ENCODE measurements at regions not wholly inside any gene's neighbourhood (a gene's known extent, or its start where the extent isn't known, plus 50 kb on each side); places are given as distances from the start of the nearest gene placed in this dataset.

DNA sequence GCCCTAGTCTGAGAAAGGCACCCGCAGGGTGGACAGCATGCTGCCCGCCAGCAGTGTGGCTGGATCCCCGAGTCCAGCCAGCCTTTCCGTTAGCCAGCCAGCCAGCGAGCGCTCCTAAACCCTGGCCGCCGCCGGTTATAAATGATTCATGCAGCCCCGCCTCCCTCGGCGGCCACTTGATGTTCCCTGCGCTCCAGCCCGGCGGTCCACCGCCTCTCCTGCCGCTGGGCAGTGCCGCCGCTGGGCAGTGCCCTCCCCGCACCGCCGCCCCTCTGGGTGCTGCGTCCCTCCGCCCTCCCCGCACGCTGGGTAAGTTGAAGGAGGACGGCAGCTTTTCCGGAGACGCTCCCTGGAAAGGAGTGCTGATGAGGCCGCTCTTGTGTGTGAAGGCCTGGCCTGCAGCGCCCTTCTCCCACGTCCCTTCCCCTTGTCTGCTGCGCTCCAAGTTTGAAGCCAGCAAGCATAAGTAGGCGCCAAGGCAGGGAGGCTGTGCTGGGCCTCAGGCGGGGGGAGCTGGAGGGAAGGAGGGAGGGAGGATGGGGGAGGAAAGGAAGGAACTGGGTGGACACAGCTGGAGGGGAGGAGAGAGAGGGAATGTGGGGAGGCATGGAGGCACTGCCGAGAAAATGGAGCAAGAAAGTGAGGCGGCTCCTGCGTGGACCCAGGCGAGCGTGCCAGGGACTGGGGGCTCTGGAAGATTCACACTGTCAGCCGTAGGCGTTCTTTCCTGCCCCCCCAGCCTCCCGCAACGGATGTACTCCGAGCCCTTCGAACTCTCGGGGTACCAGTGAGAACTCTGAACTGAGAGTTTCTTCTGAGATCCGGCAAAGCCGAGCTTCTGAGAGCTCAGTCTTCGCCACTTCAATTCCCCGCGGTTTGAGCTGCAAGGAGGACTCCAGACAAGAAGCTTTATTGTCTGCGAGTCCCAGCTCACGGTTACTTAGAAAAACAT lies 131.9 kb downstream of the GLI2 start:
- no peak for DNase-seq

DNA sequence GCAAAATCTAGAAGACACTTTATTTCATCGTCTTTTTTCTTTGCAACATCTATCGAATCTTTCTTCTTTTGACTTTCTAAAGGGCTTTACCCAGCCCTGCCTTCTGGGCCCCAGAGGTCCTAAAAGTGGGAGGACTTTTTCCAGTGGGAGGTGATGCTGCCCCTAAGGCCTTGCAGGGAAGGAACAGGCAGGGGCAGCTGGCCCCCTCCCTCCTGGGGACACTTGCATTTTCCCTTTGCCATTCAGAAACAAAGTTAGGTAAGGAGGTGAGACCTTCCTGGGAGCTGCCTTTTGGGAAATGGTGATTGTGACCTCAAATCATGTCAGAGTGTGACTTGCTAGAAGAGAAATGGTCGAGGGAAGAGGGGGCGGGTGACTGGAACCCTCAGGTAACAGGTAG lies 132.7 kb downstream of the GLI2 start:
- no peak for DNase-seq

GRCh38 chr2:120869036-120869729 lies 133.5 kb downstream of the GLI2 start:
- DNase-seq, result no peak

- no peak for DNase-seq
Observed at GRCh38 chr2:120869730-120870466, 134.2 kb downstream of the GLI2 start.

DNA sequence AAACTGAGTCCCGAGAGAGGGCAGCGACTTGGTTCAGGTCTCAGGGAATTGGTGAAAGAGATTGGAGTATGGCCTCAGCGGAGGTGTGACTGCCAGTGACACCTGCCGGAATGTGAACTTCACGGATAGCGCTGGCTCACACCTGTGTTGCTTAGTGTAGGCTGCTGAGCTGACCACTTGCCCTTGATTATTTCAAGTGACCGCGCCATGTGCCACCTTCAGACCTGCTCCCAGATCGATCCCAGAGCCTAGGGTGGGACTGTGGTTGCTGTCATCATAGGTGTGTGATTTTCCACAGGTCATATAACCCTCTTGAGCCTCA lies 134.8 kb downstream of the GLI2 start:
- DNase-seq, result no peak

- no peak for DNase-seq
Observed at GRCh38 chr2:120871016-120871635, 135.5 kb downstream of the GLI2 start.

DNA sequence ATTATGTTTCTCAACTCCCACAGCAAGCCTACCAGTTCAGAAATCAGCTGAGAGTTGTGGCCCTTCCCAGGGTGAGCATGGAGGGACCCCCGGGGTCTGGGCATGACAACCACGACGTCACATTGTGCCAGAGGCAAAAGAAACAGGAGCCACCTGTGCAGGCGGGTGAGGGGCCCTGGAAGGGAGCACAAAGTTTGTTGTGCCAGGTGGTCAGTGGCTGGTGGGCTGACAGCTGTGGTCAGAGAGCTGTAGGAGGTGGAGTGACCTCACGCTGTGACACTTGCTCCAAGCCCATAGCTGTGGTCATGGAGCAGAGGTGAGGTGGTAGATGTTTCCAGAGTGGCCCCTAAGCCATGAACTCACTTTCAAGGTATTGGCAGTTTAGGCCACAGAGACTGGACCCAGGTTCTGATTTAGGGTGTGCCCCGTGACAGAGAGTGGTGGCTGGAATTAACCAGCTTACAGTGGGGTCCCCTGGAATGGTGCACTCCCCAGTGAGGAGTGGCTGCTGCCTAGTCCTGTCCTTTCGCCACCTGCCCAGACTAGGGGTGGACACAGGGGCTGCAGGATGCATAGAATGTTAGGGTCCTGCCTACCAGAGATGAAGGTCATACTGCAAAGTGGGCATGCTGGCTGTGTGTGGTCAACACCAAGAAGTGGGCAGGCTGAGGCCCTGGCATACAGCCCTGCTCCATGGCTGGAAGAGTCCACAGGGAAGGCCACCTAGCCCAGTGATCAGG lies 136.4 kb downstream of the GLI2 start:
- no peak for DNase-seq

DNA sequence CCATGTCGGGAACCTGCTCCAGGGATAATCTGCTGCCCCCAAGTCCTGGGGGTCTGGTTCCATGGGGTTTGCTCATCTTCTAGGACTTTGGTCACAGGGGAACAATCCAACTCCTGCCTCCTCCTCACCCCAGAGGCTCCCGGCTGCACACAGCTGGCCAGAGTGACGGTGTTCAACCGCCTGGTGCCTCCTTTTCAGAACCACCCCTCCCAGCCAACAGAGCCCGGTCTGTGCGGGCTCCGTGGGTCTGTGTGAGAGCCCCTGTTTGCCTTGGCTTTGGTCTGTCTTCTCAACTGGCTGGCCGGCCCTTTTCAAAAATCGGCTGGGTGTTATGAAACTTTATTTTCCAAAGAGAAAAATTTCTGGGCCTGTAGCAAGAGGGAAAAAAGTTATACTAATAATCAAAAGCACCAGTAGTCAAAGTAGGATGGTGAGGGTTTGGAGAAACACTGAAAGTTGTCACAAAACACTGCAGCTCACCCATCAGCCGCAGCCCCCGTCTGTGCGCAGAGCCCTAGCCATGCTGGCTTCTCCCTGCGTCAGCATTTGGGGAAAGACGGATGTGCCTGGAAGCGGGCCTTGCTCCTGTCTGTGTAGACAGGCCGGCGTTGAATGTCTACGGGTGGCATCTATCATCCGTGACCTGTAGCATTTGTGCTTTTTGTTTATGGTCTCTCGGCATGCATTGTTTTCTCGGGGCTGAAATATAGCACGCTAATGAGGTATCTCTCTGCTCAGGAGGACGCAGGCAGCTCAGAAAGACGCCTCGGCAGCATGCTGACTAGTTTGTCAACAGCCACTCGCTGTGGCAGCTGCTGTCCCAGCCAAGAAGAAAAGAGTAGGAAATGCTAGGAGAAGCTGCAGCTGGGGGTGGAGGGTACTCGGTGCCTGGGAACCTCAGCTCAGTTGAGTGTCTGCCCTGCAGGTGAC lies 138.6 kb downstream of the GLI2 start:
- no peak for DNase-seq

DNA sequence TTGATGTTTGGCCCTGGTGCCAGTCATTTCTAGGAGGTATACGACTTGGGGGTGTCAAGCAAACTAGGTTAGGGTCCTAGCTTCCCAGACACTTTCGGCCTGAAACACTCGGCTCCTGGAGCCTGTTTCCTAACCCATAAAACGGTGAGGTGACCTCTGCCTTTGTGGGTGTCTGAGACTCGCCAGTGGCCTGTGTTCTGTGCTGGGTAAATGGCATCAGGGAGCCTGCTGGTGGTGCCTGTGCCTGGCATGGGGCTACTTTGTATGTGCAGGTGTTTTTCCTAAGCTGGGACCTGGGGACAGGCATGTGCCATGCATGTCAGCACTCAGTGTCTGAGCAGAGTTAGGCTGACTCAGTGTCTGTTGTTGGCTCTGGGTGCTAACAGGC lies 139.2 kb downstream of the GLI2 start:
- DNase-seq, result no peak

GRCh38 chr2:120875431-120875830 lies 139.8 kb downstream of the GLI2 start:
- DNase-seq, result no peak

DNA sequence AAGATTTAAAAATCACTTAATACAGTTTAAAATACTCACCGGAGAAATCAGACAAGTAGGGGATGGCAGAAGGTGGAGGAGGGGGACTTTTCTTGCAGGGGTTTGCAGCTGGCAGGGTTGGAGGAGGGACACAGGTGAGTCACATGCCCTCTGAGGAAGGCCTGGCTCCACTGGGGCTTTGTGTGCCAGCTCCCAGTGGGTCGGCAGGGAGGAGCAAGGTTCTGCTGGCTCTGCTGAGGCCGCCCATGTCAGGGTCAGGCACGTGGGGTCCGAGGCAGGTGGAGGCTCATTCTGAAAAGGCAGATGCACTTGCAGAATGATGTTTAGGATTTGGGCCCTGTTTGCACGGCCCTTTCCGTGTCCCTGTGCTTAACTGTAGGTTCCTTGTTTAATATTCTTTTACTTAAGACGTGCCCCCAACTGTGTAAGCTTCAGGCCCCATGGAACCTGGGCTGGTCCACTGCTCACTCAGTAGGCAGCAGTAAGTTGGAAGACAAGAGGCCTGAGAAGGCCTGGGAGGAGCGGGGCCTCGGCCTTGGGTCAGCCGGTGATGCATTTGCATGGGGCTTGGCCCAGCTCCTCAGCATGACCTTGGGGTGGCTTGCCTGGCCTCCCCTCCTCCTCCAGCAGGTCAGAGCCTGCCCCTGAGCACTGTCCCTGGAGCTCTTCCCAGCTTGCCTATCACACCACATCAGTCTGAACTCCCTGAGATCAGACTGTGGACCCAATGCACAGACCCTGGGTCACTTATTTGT lies 141.0 kb downstream of the GLI2 start:
- no peak for DNase-seq

GRCh38 chr2:120877409-120877808 lies 141.7 kb downstream of the GLI2 start:
- DNase-seq, result no peak

GRCh38 chr2:120878970-120879369 lies 143.3 kb downstream of the GLI2 start:
- DNase-seq, result no peak

GRCh38 chr2:120879431-120880295 lies 144.0 kb downstream of the GLI2 start:
- no peak for DNase-seq

DNA sequence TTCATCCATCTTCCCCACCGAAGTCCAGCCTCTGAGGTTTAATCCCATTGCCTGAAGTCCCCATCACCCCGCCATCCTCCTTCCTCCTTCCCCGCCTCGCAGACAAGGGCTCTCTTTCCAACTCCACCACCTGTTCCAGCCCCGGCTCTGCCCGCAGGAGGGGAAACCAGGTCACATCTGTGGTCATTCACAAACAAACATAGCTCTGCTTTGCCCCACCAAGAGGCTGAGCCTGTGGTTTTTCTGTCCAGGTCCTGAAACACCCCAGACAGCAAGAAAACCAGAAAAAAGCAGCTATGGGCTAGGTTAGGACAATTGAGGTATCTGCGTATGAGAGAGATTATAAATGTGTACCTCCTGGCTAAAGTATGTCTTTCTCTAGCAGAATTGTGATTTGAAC lies 144.7 kb downstream of the GLI2 start:
- DNase-seq, result no peak

GRCh38 chr2:120881981-120882788 lies 146.5 kb downstream of the GLI2 start:
- DNase-seq, result no peak

GRCh38 chr2:120883607-120884440 lies 148.2 kb downstream of the GLI2 start:
- DNase-seq, result no peak

All from effector CD4-positive, alpha-beta T cell (primary cell).